Fibroblast of pulmonary artery (primary cell): ENCODE measurements at regions not wholly inside any gene's neighbourhood (a gene's known extent, or its start where the extent isn't known, plus 50 kb on each side); places are given as distances from the start of the nearest gene placed in this dataset.

Source experiments
- DNase-seq: peaks from one replicate; pipeline ENCODE4 v3.0.0-alpha.2; 2010; ENCODE audit warnings: low read depth
- H3K4me3 ChIP-seq: replicated peaks from 2 replicates; pipeline ENCODE4 v1.5.1; 2011; ENCODE audit warnings: low read depth, mild to moderate bottlenecking, control low read depth, low read length, moderate library complexity
- CTCF ChIP-seq: IDR thresholded peaks from 2 replicates; pipeline ENCODE4 v1.5.1; 2011; ENCODE audit warnings: mild to moderate bottlenecking, control low read depth, low read length, inconsistent platforms; ENCODE audit errors: missing control alignments

GRCh38 chr3:190716211-190716610 lies 146.3 kb downstream of the GMNC start:
- no peak for DNase-seq
- H3K4me3 ChIP-seq: no peak overlapping the region
- TF ChIP-seq CTCF: no peak

DNA sequence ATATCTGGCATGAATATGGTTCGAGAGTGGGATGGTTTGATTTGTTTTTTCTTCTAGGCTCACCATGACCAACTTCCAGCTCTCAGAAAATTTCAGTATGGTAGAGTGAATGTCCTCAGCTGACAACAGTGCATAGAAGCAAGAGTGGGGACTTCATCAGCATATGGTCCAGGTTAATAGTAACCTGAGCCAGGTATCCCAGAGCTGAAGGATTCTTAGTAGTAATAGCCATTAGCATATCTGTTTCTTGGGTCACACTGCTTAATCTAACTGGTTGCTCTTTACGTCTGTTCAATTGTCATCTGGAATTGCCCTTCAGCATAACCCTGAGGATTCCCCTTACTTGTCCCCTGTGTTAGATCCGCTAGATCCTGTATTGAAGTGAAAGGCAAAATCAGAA lies 151.8 kb downstream of the GMNC start:
- no peak overlapping the region for H3K4me3 ChIP-seq
- no peak for TF ChIP-seq CTCF
- DNase-seq: no peak

DNA sequence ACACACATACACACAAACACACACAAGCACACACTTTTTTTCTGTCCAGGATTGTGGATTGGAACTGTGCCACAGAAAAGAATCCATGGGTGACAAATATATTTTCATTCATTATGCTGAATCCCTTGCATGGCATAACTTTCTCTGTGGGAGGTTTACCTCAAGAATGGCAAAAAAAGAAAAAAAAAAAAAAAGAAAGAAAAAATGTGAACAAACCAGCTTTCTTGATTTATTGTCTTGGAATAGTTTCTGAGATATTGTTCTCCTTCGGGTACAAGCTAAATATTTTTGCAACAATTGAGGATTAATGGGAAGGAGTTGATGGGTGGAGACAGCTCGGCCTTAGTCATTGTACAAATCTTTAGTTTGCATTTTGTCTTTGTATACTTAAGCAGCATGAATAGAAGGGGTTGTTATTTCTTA lies 153.1 kb downstream of the GMNC start:
- TF ChIP-seq CTCF: no peak
- peak; percentile 48 for DNase-seq
- no peak overlapping the region for H3K4me3 ChIP-seq
